B cell (primary cell): ENCODE measurements at regions not wholly inside any gene's neighbourhood (a gene's known extent, or its start where the extent isn't known, plus 50 kb on each side); places are given as distances from the start of the nearest gene placed in this dataset.

Experiments used
- ATAC-seq: fragments of 200-7000 bp; cut with Tn5 transposase; one replicate; pipeline ENCODE4 v1.10.0; 2021; ENCODE audit warnings: low read depth, mild to moderate bottlenecking, moderate number of reproducible peaks, moderate library complexity
- CTCF ChIA-PET: fragments of 350-600 bp; sonication (Branson Sonifier 250); formaldehyde crosslinking; loops from one replicate; lab custom pipeline; 2021; ENCODE audit warnings: antibody characterized with exemption, inconsistent platforms; lab: Charles Lee
- POLR2A ChIA-PET: fragments of 350-600 bp; sonication (Branson Sonifier 250); formaldehyde crosslinking; loops from one replicate; lab custom pipeline; 2021; ENCODE audit warnings: antibody characterized with exemption; lab: Charles Lee
- DNase-seq: peaks from one replicate; pipeline ENCODE4 v3.0.0; 2013
- H2AFZ ChIP-seq: 2 replicates; pipeline ENCODE4 v1.6.1; 2012; ENCODE audit warnings: mild to moderate bottlenecking, low read depth, low read length; ENCODE audit not compliant: insufficient read depth, poor library complexity, severe bottlenecking
- H3K27ac ChIP-seq, 2 donors: 1 replicate in 1 of 2; 2 replicates in 1 of 2; pipeline ENCODE4 v1.5.1; 2012 to 2013; ENCODE audit warnings: low read length in 2 of 2, mild to moderate bottlenecking in 2 of 2, moderate library complexity in 1 of 2
- H3K27me3 ChIP-seq, 4 experiments: fragments of 200-600 bp in 1 of 4; sonication (generic) in 1 of 4; replicated peaks in 1 of 4; 1 replicate in 2 of 4; 2 replicates in 2 of 4; pipeline versions ENCODE4 v1.6.1 to v1.7.0; 2013 to 2016; ENCODE audit warnings: low read length in 3 of 4, mild to moderate bottlenecking in 2 of 4, mixed read lengths in 1 of 4, moderate library complexity in 1 of 4; ENCODE audit not compliant: insufficient read depth in 4 of 4, control insufficient read depth in 3 of 4; ENCODE audit errors: control extremely low read depth in 1 of 4
- H3K36me3 ChIP-seq, 2 experiments: replicated peaks in 1 of 2; 1 replicate in 1 of 2; 2 replicates in 1 of 2; pipeline versions ENCODE4 v1.6.1 to v1.7.1; 2013; ENCODE audit warnings: low read length in 1 of 2; ENCODE audit not compliant: insufficient read depth in 2 of 2, control insufficient read depth in 1 of 2; ENCODE audit errors: control extremely low read depth in 1 of 2, extremely low read depth in 1 of 2
- H3K4me1 ChIP-seq, 2 donors: fragments of 200-600 bp in 1 of 2; sonication (generic) in 1 of 2; 1 replicate in 1 of 2; 2 replicates in 1 of 2; pipeline versions ENCODE4 v1.5.1 to v1.6.1; 2013 to 2017; ENCODE audit warnings: low read length in 2 of 2; ENCODE audit not compliant: control insufficient read depth in 2 of 2, insufficient read depth in 2 of 2
- H3K4me2 ChIP-seq: replicated peaks from 2 replicates; pipeline ENCODE3; 2012; ENCODE audit warnings: mild to moderate bottlenecking, low read depth, low read length; ENCODE audit not compliant: poor library complexity, severe bottlenecking
- H3K4me3 ChIP-seq, 5 experiments: fragments of 200-600 bp in 1 of 5; sonication (generic) in 1 of 5; 1 replicate in 3 of 5; 2 replicates in 2 of 5; pipeline versions ENCODE4 v1.5.1 to v1.7.0; 2011 to 2016; ENCODE audit warnings: low read length in 4 of 5, mild to moderate bottlenecking in 4 of 5, low read depth in 2 of 5, control low read depth in 1 of 5, moderate library complexity in 1 of 5; ENCODE audit not compliant: insufficient read depth in 1 of 5; ENCODE audit errors: control extremely low read depth in 1 of 5, extremely low read depth in 1 of 5
- H3K79me2 ChIP-seq: fragments of 200-600 bp; sonication (generic); one replicate; pipeline ENCODE4 v1.6.0; 2016; ENCODE audit warnings: low read length; ENCODE audit not compliant: control insufficient read depth, insufficient read depth
- H3K9ac ChIP-seq: fragments of 200-600 bp; sonication (generic); 2 replicates; pipeline ENCODE4 v1.6.1; 2017; ENCODE audit warnings: mild to moderate bottlenecking, low read length, moderate library complexity
- H3K9me3 ChIP-seq, 3 donors: one replicate each; pipeline versions ENCODE4 v1.6.1 to v1.7.1; 2013; ENCODE audit warnings: low read length in 2 of 3; ENCODE audit not compliant: control insufficient read depth in 2 of 3, insufficient read depth in 1 of 3; ENCODE audit errors: control extremely low read depth in 1 of 3
- H4K20me1 ChIP-seq: 2 replicates; pipeline ENCODE4 v1.6.0; 2012; ENCODE audit warnings: mild to moderate bottlenecking, low read length; ENCODE audit not compliant: insufficient read depth, control insufficient read depth, poor library complexity, severe bottlenecking
- H3K27ac Mint-ChIP-seq: one replicate; pipeline ENCODE4 v1.8.0; 2021; ENCODE audit warnings: mixed read lengths
- H3K27me3 Mint-ChIP-seq: one replicate; pipeline ENCODE4 v1.8.0; 2021; ENCODE audit warnings: mixed read lengths
- H3K4me1 Mint-ChIP-seq: one replicate; pipeline ENCODE4 v1.8.0; 2021; ENCODE audit warnings: mixed read lengths
- H3K4me3 Mint-ChIP-seq: one replicate; pipeline ENCODE4 v1.8.0; 2021; ENCODE audit warnings: mixed read lengths
- H3K9me3 Mint-ChIP-seq: one replicate; pipeline ENCODE4 v1.8.0; 2022; ENCODE audit warnings: mixed read lengths; ENCODE audit not compliant: insufficient read depth
- EZH2 ChIP-seq: IDR thresholded peaks from 2 replicates; pipeline ENCODE4 v1.6.1; 2012; ENCODE audit warnings: borderline replicate concordance, low read depth, mild to moderate bottlenecking, moderate library complexity, low read length; ENCODE audit not compliant: insufficient read depth, poor library complexity, severe bottlenecking
- WGBS: methylation state at CpG from one replicate; pipeline ENCODE4 v1.1.5; 2013; ENCODE audit warnings: missing lambda C conversion rate; ENCODE audit not compliant: insufficient coverage; 5-methylcytosine and 5-hydroxymethylcytosine counted together
- intact Hi-C: fragments of 100-400 bp; cut with micrococcal nuclease; formaldehyde crosslinking; loops from one replicate; pipeline ENCODE4 v1.10.0; 2022
- TF ChIP-seq, protein P1 (sequence below): fragments of 200-600 bp; IDR thresholded peaks from one replicate; pipeline ENCODE4 v1.8.0; 2022; ENCODE audit warnings: antibody characterized with exemption, mild to moderate bottlenecking

DNA sequence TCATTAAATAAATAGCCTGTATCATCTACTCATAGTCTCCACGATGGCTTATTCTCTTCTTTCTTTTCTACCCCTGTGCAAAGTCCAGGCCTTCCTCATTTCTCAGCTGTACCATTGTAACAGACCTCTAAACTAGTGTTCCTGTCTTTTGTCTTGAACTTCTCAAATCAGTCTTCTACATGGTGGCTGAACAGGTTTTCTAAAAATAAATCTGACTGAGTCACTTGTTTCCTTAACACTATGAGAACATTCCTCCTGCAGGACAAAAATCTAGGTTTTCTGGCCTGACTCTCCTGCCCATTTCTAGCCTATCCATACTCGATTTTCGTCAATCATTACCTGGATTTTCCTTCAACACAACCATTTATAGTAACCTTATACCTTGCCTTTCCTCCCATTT lies 1080.8 kb upstream of the TENM4 start:
- TF ChIP-seq EZH2: no peak
- TF ChIP-seq, protein P1, sequence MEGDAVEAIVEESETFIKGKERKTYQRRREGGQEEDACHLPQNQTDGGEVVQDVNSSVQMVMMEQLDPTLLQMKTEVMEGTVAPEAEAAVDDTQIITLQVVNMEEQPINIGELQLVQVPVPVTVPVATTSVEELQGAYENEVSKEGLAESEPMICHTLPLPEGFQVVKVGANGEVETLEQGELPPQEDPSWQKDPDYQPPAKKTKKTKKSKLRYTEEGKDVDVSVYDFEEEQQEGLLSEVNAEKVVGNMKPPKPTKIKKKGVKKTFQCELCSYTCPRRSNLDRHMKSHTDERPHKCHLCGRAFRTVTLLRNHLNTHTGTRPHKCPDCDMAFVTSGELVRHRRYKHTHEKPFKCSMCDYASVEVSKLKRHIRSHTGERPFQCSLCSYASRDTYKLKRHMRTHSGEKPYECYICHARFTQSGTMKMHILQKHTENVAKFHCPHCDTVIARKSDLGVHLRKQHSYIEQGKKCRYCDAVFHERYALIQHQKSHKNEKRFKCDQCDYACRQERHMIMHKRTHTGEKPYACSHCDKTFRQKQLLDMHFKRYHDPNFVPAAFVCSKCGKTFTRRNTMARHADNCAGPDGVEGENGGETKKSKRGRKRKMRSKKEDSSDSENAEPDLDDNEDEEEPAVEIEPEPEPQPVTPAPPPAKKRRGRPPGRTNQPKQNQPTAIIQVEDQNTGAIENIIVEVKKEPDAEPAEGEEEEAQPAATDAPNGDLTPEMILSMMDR: no peak
- Histone ChIP-seq H3K27me3 (no peaks in the 10 kb centered on the region), H3K27ac (no peak overlapping the region), H3K4me3 (no peak overlapping the region), H4K20me1 (no peaks in the 10 kb centered on the region), H3K9me3 (no peaks in the 10 kb centered on the region), H2AFZ (no peak overlapping the region), H3K79me2 (no peaks in the 10 kb centered on the region), H3K9ac (no peak overlapping the region), H3K4me1 (no peaks in the 10 kb centered on the region), H3K36me3 (no peaks in the 10 kb centered on the region), H3K4me2 (no peak overlapping the region)
- ATAC-seq (no peak), DNase-seq (no peak)
- intact Hi-C loops: no loop called here
- H3K27me3 Mint-ChIP-seq: no peaks in the 10 kb centered on the region
- H3K4me3 Mint-ChIP-seq: no peak overlapping the region
- peaks cover 4% of the 10 kb centered on the region for H3K9me3 Mint-ChIP-seq
- 75% methylated on average over 2 of the region's 3 CpGs for WGBS
- ChIA-PET CTCF (no interaction called here), POLR2A (no interaction called here)
- H3K27ac Mint-ChIP-seq: no peak overlapping the region
- no peaks in the 10 kb centered on the region for H3K4me1 Mint-ChIP-seq

DNA sequence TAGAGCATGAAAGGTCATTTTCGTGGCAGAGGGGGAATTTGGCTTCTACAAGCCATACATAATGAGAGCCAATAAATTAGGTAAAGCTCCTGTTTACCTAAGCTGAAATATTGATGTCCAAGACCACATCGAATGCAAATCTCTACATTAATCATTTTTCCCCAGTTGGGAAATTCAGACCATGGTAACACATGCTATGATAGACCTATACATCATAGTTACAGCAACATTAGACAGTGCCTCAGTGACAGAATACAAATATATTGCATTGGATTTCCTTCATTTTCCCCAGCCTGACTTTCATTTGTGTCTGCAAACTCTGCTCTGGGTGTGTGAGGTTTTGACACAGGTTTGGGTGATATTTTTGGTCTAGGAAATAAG lies 1079.7 kb upstream of the TENM4 start:
- Histone ChIP-seq H3K27me3 (no peaks in the 10 kb centered on the region), H3K79me2 (no peaks in the 10 kb centered on the region), H3K4me1 (no peaks in the 10 kb centered on the region), H3K9me3 (no peaks in the 10 kb centered on the region), H2AFZ (no peak overlapping the region), H3K4me3 (no peak overlapping the region), H3K27ac (no peak overlapping the region), H3K9ac (no peak overlapping the region), H4K20me1 (no peaks in the 10 kb centered on the region), H3K4me2 (no peak overlapping the region), H3K36me3 (no peaks in the 10 kb centered on the region)
- 33% methylated on average over 1 of the region's 2 CpGs for WGBS
- H3K9me3 Mint-ChIP-seq: peaks cover 4% of the 10 kb centered on the region
- no peaks in the 10 kb centered on the region for H3K4me1 Mint-ChIP-seq
- CTCF ChIA-PET: no interaction called here
- H3K4me3 Mint-ChIP-seq: no peak overlapping the region
- no peak for ATAC-seq
- TF ChIP-seq, protein P1: no peak
- no peak for TF ChIP-seq EZH2
- POLR2A ChIA-PET: no interaction called here
- intact Hi-C loops: no loop called here
- DNase-seq: no peak
- H3K27ac Mint-ChIP-seq: no peak overlapping the region
- no peaks in the 10 kb centered on the region for H3K27me3 Mint-ChIP-seq
